ENCODE measurements at regions not wholly inside any gene's neighbourhood (a gene's known extent, or its start where the extent isn't known, plus 50 kb on each side); places are given as distances from the start of the nearest gene placed in this dataset.

DNA sequence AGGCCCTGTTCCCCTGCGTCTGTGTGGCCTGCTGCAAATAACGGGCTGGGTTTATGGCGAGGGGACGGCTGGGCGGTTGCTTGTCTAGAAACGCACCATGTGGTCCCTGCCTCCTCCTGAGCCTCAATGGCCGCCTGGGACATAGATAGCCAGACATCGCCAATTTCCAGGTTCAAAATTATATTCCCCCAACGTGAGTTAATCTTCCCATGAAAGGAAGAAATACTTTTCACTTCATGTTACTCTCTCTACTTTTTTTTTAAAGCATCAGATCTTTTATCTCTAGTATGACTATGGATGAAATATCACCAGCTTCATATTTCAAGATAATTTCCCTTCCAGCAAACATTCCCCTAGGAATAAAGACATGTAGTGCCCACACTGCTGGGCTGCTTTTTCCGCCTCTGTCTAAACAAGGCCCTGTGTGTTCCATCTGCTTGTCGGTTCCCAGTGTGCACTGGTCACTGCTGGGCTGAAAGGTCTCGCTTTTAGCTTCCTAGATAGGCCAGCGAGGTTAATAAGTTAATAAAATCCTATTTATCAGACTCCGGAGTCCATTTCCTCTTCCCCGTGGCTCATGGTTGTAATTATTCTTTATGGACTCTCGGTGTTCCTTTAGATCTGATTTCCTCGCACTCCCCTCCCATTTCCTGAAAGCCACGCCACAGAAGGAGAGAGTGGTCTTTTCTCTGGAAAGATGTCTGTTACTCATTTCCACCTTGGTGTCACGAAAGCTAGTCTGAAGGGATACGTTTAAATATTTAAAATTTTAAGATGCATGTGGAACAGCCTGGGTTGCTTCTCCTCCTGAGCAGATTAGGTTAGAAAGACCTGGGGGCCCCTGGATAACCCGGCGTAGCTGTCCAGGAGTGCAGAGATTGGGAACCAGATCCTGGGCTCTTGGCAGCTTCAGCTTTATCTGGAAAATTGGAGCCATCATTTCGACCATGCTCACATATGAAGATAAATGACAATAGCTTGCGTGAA lies 196.6 kb upstream of the COPS8 start:
- TF ChIP-seq POLR2AphosphoS5 (IDR thresholded peaks at IDR 0.05; ENCODE audit: borderline replicate concordance, low read depth, low read length) = no peak
- no peak for TF ChIP-seq EZH2 (IDR thresholded peaks at IDR 0.05)
- no peak for TF ChIP-seq FOXP2 (optimal IDR thresholded peaks at IDR 0.05; ENCODE audit: control extremely low read depth, extremely low read length, insufficient read depth)
